ENCODE measurements at regions not wholly inside any gene's neighbourhood (a gene's known extent, or its start where the extent isn't known, plus 50 kb on each side); places are given as distances from the start of the nearest gene placed in this dataset.

GRCh38 chr6:22975079-22975478 is 405.7 kb downstream of the HDGFL1 start:
- no peak for TF ChIP-seq EZH2phosphoT487 (IDR thresholded peaks at IDR 0.05; ENCODE audit: borderline replicate concordance)
- no peak for TF ChIP-seq CTCF (conservative IDR thresholded peaks at IDR 0.05; ENCODE audit: low read length)

Data from Loucy (cell line).